H1 (cell line): ENCODE measurements at regions not wholly inside any gene's neighbourhood (a gene's known extent, or its start where the extent isn't known, plus 50 kb on each side); places are given as distances from the start of the nearest gene placed in this dataset.

Source experiments
- CTCF ChIA-PET: fragments of 300-600 bp; sonication (Branson Sonifier 250); formaldehyde crosslinking; loops from one replicate; lab custom pipeline; 2021; ENCODE audit not compliant: partially characterized antibody; lab: Charles Lee
- POLR2A ChIA-PET: fragments of 300-600 bp; sonication (Branson Sonifier 250); formaldehyde crosslinking; loops from one replicate; lab custom pipeline; 2021; ENCODE audit warnings: inconsistent platforms; ENCODE audit not compliant: partially characterized antibody; lab: Charles Lee
- DNase-seq, 2 experiments: peaks; one replicate each; pipeline versions ENCODE4 v3.0.0 to v3.0.0-alpha.2; 2010 to 2022; ENCODE audit warnings: low spot score in 2 of 2, low read depth in 1 of 2, mixed read lengths in 1 of 2
- FAIRE-seq: peaks from 2 replicates; lab custom pipeline; 2011; peaks lifted over from hg19 to GRCh38; lab: Jason Lieb, UNC
- H2AFZ ChIP-seq: 2 replicates; pipeline ENCODE4 v1.8.1; 2012; ENCODE audit warnings: low read length, inconsistent platforms
- H2AK5ac ChIP-seq: 2 replicates; pipeline ENCODE4 v1.6.1; 2013; ENCODE audit warnings: low read depth, low read length
- H2BK120ac ChIP-seq: replicated peaks from 2 replicates; pipeline ENCODE3; 2013; ENCODE audit warnings: low read depth, low read length, inconsistent platforms
- H2BK12ac ChIP-seq: 2 replicates; pipeline ENCODE4 v1.6.1; 2013; ENCODE audit warnings: low read depth, low read length
- H2BK15ac ChIP-seq: 2 replicates; pipeline ENCODE4 v1.6.1; 2013; ENCODE audit warnings: low read length
- H2BK20ac ChIP-seq: 2 replicates; pipeline ENCODE4 v1.6.1; 2013; ENCODE audit warnings: low read length
- H2BK5ac ChIP-seq: 2 replicates; pipeline ENCODE4 v1.6.1; 2013; ENCODE audit warnings: low read depth, low read length
- H3K14ac ChIP-seq: 2 replicates; pipeline ENCODE4 v1.6.1; 2013; ENCODE audit warnings: inconsistent platforms; ENCODE audit not compliant: insufficient read length
- H3K18ac ChIP-seq: 2 replicates; pipeline ENCODE4 v1.6.1; 2013; ENCODE audit warnings: low read length; ENCODE audit errors: extremely low read depth
- H3K23ac ChIP-seq: 2 replicates; pipeline ENCODE4 v1.6.1; 2013; ENCODE audit warnings: inconsistent platforms; ENCODE audit not compliant: insufficient read length
- H3K23me2 ChIP-seq: 2 replicates; pipeline ENCODE4 v1.6.1; 2013; ENCODE audit warnings: low read depth, low read length
- H3K27ac ChIP-seq: 2 replicates; pipeline ENCODE4 v1.6.1; 2011; ENCODE audit warnings: low read depth, low read length, inconsistent platforms
- H3K27me3 ChIP-seq, 4 experiments: replicated peaks in 1 of 4; 1 replicate in 1 of 4; 2 replicates in 3 of 4; pipeline versions ENCODE4 v1.6.1 to v1.8.1; 2011 to 2013; ENCODE audit warnings: low read length in 3 of 4, mild to moderate bottlenecking in 3 of 4, inconsistent platforms in 2 of 4, mixed read lengths in 2 of 4, moderate library complexity in 1 of 4; ENCODE audit not compliant: control insufficient read depth in 3 of 4, insufficient read depth in 3 of 4; ENCODE audit errors: extremely low read depth in 1 of 4
- H3K36me3 ChIP-seq, 4 experiments: 2 replicates each; pipeline versions ENCODE4 v1.6.1 to v1.8.1; 2011 to 2013; ENCODE audit warnings: mild to moderate bottlenecking in 4 of 4, low read length in 3 of 4, moderate library complexity in 2 of 4, control low read depth in 1 of 4, inconsistent platforms in 1 of 4; ENCODE audit not compliant: insufficient read depth in 4 of 4, control insufficient read depth in 2 of 4
- H3K4ac ChIP-seq: replicated peaks from 2 replicates; pipeline ENCODE3; 2013; ENCODE audit warnings: low read length, low read depth, mixed read lengths, inconsistent platforms; ENCODE audit not compliant: insufficient read length
- H3K4me1 ChIP-seq, 4 experiments: replicated peaks in 1 of 4; 1 replicate in 1 of 4; 2 replicates in 3 of 4; pipeline versions ENCODE4 v1.6.1 to v1.8.1; 2011 to 2013; ENCODE audit warnings: low read length in 3 of 4, inconsistent platforms in 2 of 4, mixed read lengths in 1 of 4; ENCODE audit not compliant: insufficient read depth in 4 of 4, control insufficient read depth in 3 of 4
- H3K4me2 ChIP-seq, 2 experiments: 2 replicates each; pipeline versions ENCODE4 v1.6.1 to v1.8.1; 2011 to 2013; ENCODE audit warnings: low read depth in 2 of 2, low read length in 2 of 2, control low read depth in 1 of 2, inconsistent platforms in 1 of 2, mild to moderate bottlenecking in 1 of 2; ENCODE audit not compliant: insufficient read depth in 1 of 2
- H3K4me3 ChIP-seq, 4 experiments: fragments of 200-600, 300-600 bp in 1 of 4; sonication (generic), shearing (Covaris generic), sonication (Bioruptor Twin) in 1 of 4; 2 replicates each; pipeline versions ENCODE4 v1.5.1 to v1.8.1; 2011 to 2016; ENCODE audit warnings: low read length in 4 of 4, low read depth in 3 of 4, control low read depth in 2 of 4, inconsistent platforms in 2 of 4, mild to moderate bottlenecking in 2 of 4, mixed read lengths in 1 of 4, moderate library complexity in 1 of 4; ENCODE audit not compliant: insufficient read depth in 2 of 4; ENCODE audit errors: extremely low read depth in 1 of 4
- H3K56ac ChIP-seq: replicated peaks from 2 replicates; pipeline ENCODE3; 2013; ENCODE audit warnings: low read depth, mild to moderate bottlenecking, mixed read lengths, low read length, inconsistent platforms; ENCODE audit not compliant: insufficient read length
- H3K79me1 ChIP-seq: 2 replicates; pipeline ENCODE4 v1.6.1; 2013; ENCODE audit warnings: low read depth, low read length, control low read depth
- H3K79me2 ChIP-seq, 2 experiments: 2 replicates each; pipeline versions ENCODE4 v1.6.1 to v1.8.1; 2012 to 2013; ENCODE audit warnings: low read length in 2 of 2, mild to moderate bottlenecking in 2 of 2, inconsistent platforms in 1 of 2; ENCODE audit not compliant: insufficient read depth in 2 of 2, control insufficient read depth in 1 of 2
- H3K9ac ChIP-seq, 4 experiments: replicated peaks in 1 of 4; 1 replicate in 1 of 4; 2 replicates in 3 of 4; pipeline versions ENCODE4 v1.6.1 to v1.8.1; 2011 to 2013; ENCODE audit warnings: low read depth in 3 of 4, low read length in 3 of 4, control low read depth in 2 of 4, mild to moderate bottlenecking in 2 of 4, moderate library complexity in 2 of 4, inconsistent platforms in 1 of 4; ENCODE audit errors: extremely low read depth in 1 of 4
- H3K9me3 ChIP-seq, 2 experiments: 2 replicates each; pipeline versions ENCODE4 v1.6.1 to v1.8.1; 2012 to 2013; ENCODE audit warnings: mild to moderate bottlenecking in 2 of 2, moderate library complexity in 2 of 2, control low read depth in 1 of 2, inconsistent platforms in 1 of 2, low read depth in 1 of 2, low read length in 1 of 2, mixed read lengths in 1 of 2; ENCODE audit not compliant: insufficient read depth in 2 of 2
- H4K20me1 ChIP-seq, 2 experiments: replicated peaks in 1 of 2; 2 replicates each; pipeline versions ENCODE3 to v1.8.1; 2011 to 2013; ENCODE audit warnings: inconsistent platforms in 2 of 2, low read length in 2 of 2, mild to moderate bottlenecking in 1 of 2; ENCODE audit not compliant: insufficient read depth in 2 of 2, control insufficient read depth in 1 of 2
- H4K5ac ChIP-seq: 2 replicates; pipeline ENCODE4 v1.6.1; 2013; ENCODE audit warnings: low read length, low read depth, mixed read lengths, inconsistent platforms; ENCODE audit not compliant: insufficient read length
- H4K8ac ChIP-seq: 2 replicates; pipeline ENCODE4 v1.8.0; 2013; ENCODE audit warnings: mild to moderate bottlenecking, moderate library complexity, low read length, inconsistent platforms; ENCODE audit not compliant: insufficient read depth; ENCODE audit errors: extremely low read depth
- H4K91ac ChIP-seq: replicated peaks from 2 replicates; pipeline ENCODE3; 2013; ENCODE audit warnings: low read length, mixed read lengths, inconsistent platforms; ENCODE audit not compliant: insufficient read length
- EGR1 ChIP-seq: IDR thresholded peaks from 2 replicates; pipeline ENCODE4 v1.6.1; 2011; ENCODE audit warnings: low read depth, low read length, borderline replicate concordance
- EP300 ChIP-seq, 2 experiments: IDR thresholded peaks; 1 replicate in 1 of 2; 2 replicates in 1 of 2; pipeline ENCODE4 v1.6.1; 2011 to 2012; ENCODE audit warnings: low read depth in 2 of 2, low read length in 2 of 2, mild to moderate bottlenecking in 2 of 2, borderline replicate concordance in 1 of 2, inconsistent platforms in 1 of 2, moderate library complexity in 1 of 2
- GTF2F1 ChIP-seq: IDR thresholded peaks from 2 replicates; pipeline ENCODE4 v1.6.1; 2012; ENCODE audit warnings: low read depth, low read length, improper control_type of control experiment, borderline replicate concordance
- HDAC6 ChIP-seq: IDR thresholded peaks from one replicate; pipeline ENCODE4 v1.7.1; 2012; ENCODE audit warnings: low read depth, mild to moderate bottlenecking, inconsistent platforms, low read length, moderate library complexity
- KDM5A ChIP-seq: fragments of 200-600 bp; IDR thresholded peaks from 2 replicates; pipeline ENCODE4 v1.7.1; 2012; ENCODE audit warnings: mild to moderate bottlenecking, low read length, inconsistent platforms, mixed read lengths
- POLR2A ChIP-seq, 2 experiments: IDR thresholded peaks; 1 replicate in 1 of 2; 2 replicates in 1 of 2; pipeline ENCODE4 v1.6.1; 2011; ENCODE audit warnings: low read depth in 2 of 2, low read length in 2 of 2, mild to moderate bottlenecking in 2 of 2; ENCODE audit errors: control extremely low read depth in 1 of 2
- TCF12 ChIP-seq: IDR thresholded peaks from 2 replicates; pipeline ENCODE4 v1.6.1; 2011; ENCODE audit warnings: low read depth, mild to moderate bottlenecking, low read length
- WGBS, 2 experiments: shearing (Covaris generic) in 1 of 2; methylation state at CpG; one replicate each; pipeline versions ENCODE4 v1.1.6 to v1.1.7; 2013 to 2015; ENCODE audit warnings: low lambda C conversion rate in 2 of 2, mixed read lengths in 2 of 2, inconsistent platforms in 1 of 2, low coverage in 1 of 2, missing lambda C conversion rate in 1 of 2; ENCODE audit not compliant: insufficient replicate concordance in 2 of 2, insufficient coverage in 1 of 2, insufficient read length in 1 of 2; ENCODE audit errors: extremely low coverage in 1 of 2, missing lambda C conversion rate in 1 of 2; 5-methylcytosine and 5-hydroxymethylcytosine counted together

DNA sequence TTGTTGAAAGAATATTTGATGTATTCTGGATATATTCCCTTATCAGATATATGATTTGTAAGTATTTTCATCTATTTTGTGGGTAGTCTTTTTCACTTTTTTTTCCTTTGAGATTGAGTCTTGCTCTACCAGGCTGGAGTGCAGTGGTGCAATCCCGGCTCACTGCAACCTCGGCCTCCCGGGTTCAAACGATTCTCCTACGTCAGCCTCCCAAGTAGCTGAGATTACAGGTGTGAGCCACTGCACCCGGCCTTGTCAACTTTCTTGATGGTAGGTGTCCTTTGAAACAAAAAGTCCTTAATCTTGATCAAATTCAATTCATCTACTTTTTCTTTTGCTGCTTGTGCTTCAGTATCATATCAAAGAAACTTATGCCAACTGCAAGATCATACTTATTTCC lies 297.2 kb upstream of the NRSN1 start:
- H3K9ac ChIP-seq = no peak overlapping the region
- no peaks in the 10 kb centered on the region for H4K20me1 ChIP-seq
- no peak overlapping the region for H3K56ac ChIP-seq
- 93% methylated on average over 6 of the region's 6 CpGs; no CpG with 5 or more reads in 1 of the 2 experiments for WGBS, 2 experiments
- no peak overlapping the region for H3K14ac ChIP-seq
- H2AK5ac ChIP-seq = no peak overlapping the region
- H3K23ac ChIP-seq = no peak overlapping the region
- H3K18ac ChIP-seq = no peak overlapping the region
- no peak overlapping the region for H4K5ac ChIP-seq
- H3K9me3 ChIP-seq = no peaks in the 10 kb centered on the region
- no peaks in the 10 kb centered on the region for H3K79me2 ChIP-seq
- TF ChIP-seq KDM5A (no peak), GTF2F1 (no peak), POLR2A (IDR thresholded peaks at IDR 0.05; ENCODE audit: control extremely low read depth in 1 of 2, low read depth in 2 of 2, low read length in 2 of 2) (no peak), HDAC6 (no peak), EP300 (IDR thresholded peaks at IDR 0.05; ENCODE audit: borderline replicate concordance in 1 of 2, low read depth in 2 of 2, low read length in 2 of 2) (no peak), EGR1 (no peak), TCF12 (no peak)
- FAIRE-seq (no peak), DNase-seq (no peak)
- H2BK15ac ChIP-seq = no peak overlapping the region
- H3K4me3 ChIP-seq = no peak overlapping the region
- H3K27ac ChIP-seq = no peak overlapping the region
- no peaks in the 10 kb centered on the region for H3K23me2 ChIP-seq
- POLR2A ChIA-PET = no interaction called here
- H3K4me1 ChIP-seq = no peaks in the 10 kb centered on the region
- no peaks in the 10 kb centered on the region for H3K36me3 ChIP-seq
- CTCF ChIA-PET = no interaction called here
- no peak overlapping the region for H4K8ac ChIP-seq
- no peak overlapping the region for H2BK20ac ChIP-seq
- no peaks in the 10 kb centered on the region for H3K27me3 ChIP-seq
- no peak overlapping the region for H2BK5ac ChIP-seq
- H4K91ac ChIP-seq = no peak overlapping the region
- no peak overlapping the region for H3K4me2 ChIP-seq
- no peak overlapping the region for H3K4ac ChIP-seq
- no peak overlapping the region for H2AFZ ChIP-seq
- no peak overlapping the region for H2BK12ac ChIP-seq
- H2BK120ac ChIP-seq = no peak overlapping the region
- no peaks in the 10 kb centered on the region for H3K79me1 ChIP-seq
